ENCODE measurements at regions not wholly inside any gene's neighbourhood (a gene's known extent, or its start where the extent isn't known, plus 50 kb on each side); places are given as distances from the start of the nearest gene placed in this dataset.

DNA sequence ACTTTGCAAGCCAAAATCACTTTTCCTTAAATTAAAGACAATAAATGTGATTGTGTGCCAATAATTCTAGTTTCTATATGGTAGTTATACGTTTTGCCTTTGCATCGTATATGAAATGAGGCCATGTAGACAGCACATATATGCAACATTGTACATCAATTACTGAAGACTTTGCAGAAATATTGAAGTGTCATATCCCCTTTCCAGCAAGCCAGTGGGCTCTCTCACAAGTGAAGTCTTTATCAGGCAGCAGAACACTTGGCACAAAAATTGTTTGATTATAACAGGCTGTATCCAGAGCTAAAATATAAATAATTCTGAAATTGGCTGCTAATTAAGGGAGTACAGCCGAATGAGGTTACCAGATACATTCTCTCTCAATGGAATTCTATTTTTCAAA lies 588.6 kb upstream of the SEMA3D start:
- TF ChIP-seq ZC3H11A (IDR thresholded peaks at IDR 0.05) = no peak
- POLR2A ChIA-PET = no interaction called here
- Histone ChIP-seq H3K9me3 (no peaks in the 10 kb centered on the region), H3K27ac (no peak overlapping the region), H3K4me2 (no peak overlapping the region), H3K4me1 (no peaks in the 10 kb centered on the region), H3K4me3 (no peak overlapping the region)
- ATAC-seq (no peak), DNase-seq (ENCODE audit: low read depth in 1 of 2, low spot score in 1 of 2) (no peak), FAIRE-seq (no peak)
- WGBS (ENCODE audit: missing lambda C conversion rate) = 56% methylated on average over 3 of the region's 3 CpGs
- CTCF ChIA-PET = interaction anchor here (0.7 kb wide), 1 partner anchor 584 kb away, joined by 3 read pairs; no protein-coding TSS in a partner anchor

DNA sequence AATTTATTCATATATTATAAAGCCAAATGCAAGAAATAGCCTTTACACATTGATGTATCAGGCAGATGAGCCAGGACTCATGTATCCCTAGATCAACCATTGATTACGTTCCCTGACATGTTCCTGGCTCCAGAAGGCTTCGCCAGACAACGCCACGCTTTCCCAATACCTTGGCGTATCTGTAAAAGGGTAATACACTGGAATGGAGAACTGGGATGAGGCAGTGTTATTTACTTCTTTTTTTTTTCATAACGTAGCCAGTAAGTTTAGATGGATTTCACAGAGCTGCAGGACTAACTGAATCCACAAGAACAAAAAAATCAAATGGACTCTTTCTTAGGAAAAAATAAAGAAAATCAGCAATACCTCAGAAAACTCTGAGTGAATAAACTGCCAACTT lies 588.1 kb upstream of the SEMA3D start:
- no peaks in the 10 kb centered on the region for H3K4me1 ChIP-seq
- ChIA-PET CTCF (no interaction called here), POLR2A (no interaction called here)
- no peak overlapping the region for H3K4me3 ChIP-seq
- ATAC-seq (no peak), FAIRE-seq (no peak), DNase-seq (ENCODE audit: low read depth in 1 of 2, low spot score in 1 of 2) (no peak)
- WGBS (ENCODE audit: missing lambda C conversion rate) = 60% methylated on average over 6 of the region's 6 CpGs
- H3K9me3 ChIP-seq = no peaks in the 10 kb centered on the region
- no peak overlapping the region for H3K4me2 ChIP-seq
- no peak overlapping the region for H3K27ac ChIP-seq
- TF ChIP-seq KDM1A (IDR thresholded peaks at IDR 0.05; ENCODE audit: low read depth) (no peak), JUN (IDR thresholded peaks at IDR 0.05) (no peak), ZFP36 (IDR thresholded peaks at IDR 0.05; ENCODE audit: borderline replicate concordance, partially characterized antibody) (no peak), RCOR1 (IDR thresholded peaks at IDR 0.05; ENCODE audit: low read depth, low read length) (no peak)

DNA sequence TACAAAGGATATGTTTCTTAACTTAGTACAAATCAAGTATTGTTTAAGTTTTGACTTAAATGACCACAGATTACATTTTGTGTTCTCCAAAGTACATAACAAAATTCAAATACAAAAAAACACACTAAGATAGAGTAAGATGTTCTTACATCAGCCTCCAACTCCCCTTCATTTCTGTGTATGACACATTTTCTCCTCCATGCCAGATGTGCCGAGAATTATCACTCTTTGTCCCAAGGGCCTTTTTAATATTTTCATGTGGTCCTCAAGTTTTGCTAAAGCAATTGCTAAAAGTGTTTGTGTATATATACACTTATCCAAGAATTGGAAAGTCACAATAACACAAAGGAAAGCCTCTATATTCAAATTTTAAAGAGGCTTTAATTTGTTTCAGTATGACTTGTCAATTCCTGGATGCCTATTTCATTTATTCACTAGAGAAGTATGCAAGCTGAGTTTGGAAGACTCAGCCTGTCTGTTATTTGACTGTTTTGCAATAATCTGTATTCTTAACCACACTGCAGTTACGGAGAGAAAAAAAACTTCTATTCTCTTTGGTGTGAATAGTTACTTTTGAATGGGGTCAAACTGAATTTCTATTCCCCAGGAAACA lies 586.4 kb upstream of the SEMA3D start:
- Histone ChIP-seq H3K4me2 (no peak overlapping the region), H3K4me1 (no peaks in the 10 kb centered on the region), H3K4me3 (no peak overlapping the region), H3K27ac (no peak overlapping the region), H3K9me3 (no peaks in the 10 kb centered on the region)
- POLR2A ChIA-PET = no interaction called here
- CTCF ChIA-PET = interaction anchor here (0.9 kb wide), 1 partner anchor 19 kb away, joined by 3 read pairs; no protein-coding TSS in a partner anchor
- DNase-seq (ENCODE audit: low read depth in 1 of 2, low spot score in 1 of 2) (no peak), FAIRE-seq (no peak), ATAC-seq (no peak)
- no peak for TF ChIP-seq HOXB5 (CRISPR knock-in tag; IDR thresholded peaks at IDR 0.05)
- no peak for TF ChIP-seq CEBPB (IDR thresholded peaks at IDR 0.05)
- TF ChIP-seq EP300 (IDR thresholded peaks at IDR 0.05) = no peak
- 57% methylated on average over 2 of the region's 2 CpGs for WGBS (ENCODE audit: missing lambda C conversion rate)

DNA sequence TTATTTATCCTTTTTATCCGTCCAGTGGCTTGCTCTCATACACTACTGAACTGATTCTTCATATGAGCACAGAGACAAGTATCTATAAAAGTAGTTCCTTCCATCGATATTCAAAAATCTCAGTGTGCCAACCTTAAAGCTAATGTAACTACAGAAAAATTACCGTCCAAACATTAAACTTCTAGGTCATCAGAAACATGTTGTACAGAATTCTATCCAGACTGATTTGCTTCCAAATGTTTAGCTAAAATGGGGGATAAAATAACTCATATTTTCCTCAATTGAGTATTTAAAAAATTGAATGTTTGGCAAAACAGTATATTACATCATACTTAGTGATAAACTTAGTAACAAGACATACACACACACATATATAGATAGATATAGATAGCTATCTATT lies 584.7 kb upstream of the SEMA3D start:
- FAIRE-seq (no peak), DNase-seq (ENCODE audit: low read depth in 1 of 2, low spot score in 1 of 2) (no peak), ATAC-seq (no peak)
- ChIA-PET POLR2A (no interaction called here), CTCF (no interaction called here)
- TF ChIP-seq NFE2L2 (conservative IDR thresholded peaks at IDR 0.05; ENCODE audit: low read length) = no peak
- no peak for TF ChIP-seq ZNF302 (CRISPR knock-in tag; IDR thresholded peaks at IDR 0.05)
- TF ChIP-seq, protein P1, sequence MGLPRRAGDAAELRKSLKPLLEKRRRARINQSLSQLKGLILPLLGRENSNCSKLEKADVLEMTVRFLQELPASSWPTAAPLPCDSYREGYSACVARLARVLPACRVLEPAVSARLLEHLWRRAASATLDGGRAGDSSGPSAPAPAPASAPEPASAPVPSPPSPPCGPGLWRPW (IDR thresholded peaks at IDR 0.05) = no peak
- TF ChIP-seq POLR2AphosphoS2 (conservative IDR thresholded peaks at IDR 0.05; ENCODE audit: low read length) = no peak
- TF ChIP-seq RNF2 (IDR thresholded peaks at IDR 0.05; ENCODE audit: borderline replicate concordance, low read depth) = no peak
- TF ChIP-seq, protein P2, sequence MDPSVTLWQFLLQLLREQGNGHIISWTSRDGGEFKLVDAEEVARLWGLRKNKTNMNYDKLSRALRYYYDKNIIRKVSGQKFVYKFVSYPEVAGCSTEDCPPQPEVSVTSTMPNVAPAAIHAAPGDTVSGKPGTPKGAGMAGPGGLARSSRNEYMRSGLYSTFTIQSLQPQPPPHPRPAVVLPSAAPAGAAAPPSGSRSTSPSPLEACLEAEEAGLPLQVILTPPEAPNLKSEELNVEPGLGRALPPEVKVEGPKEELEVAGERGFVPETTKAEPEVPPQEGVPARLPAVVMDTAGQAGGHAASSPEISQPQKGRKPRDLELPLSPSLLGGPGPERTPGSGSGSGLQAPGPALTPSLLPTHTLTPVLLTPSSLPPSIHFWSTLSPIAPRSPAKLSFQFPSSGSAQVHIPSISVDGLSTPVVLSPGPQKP (IDR thresholded peaks at IDR 0.05; ENCODE audit: low read depth, low read length) = no peak
- TF ChIP-seq SMC3 (IDR thresholded peaks at IDR 0.05) = no peak
- TF ChIP-seq RFX5 (IDR thresholded peaks at IDR 0.05) = no peak
- TF ChIP-seq BHLHE40 (IDR thresholded peaks at IDR 0.05; ENCODE audit: low read depth, low read length) = no peak
- TF ChIP-seq EP300 (IDR thresholded peaks at IDR 0.05) = no peak
- TF ChIP-seq POLR2A (IDR thresholded peaks at IDR 0.05; ENCODE audit: low read length) = no peak
- no peak for TF ChIP-seq CBX2 (IDR thresholded peaks at IDR 0.05; ENCODE audit: borderline replicate concordance, low read depth)
- no peak for TF ChIP-seq ESRRA (IDR thresholded peaks at IDR 0.05; ENCODE audit: borderline replicate concordance, low read length)
- TF ChIP-seq FOSB (CRISPR knock-in tag; IDR thresholded peaks at IDR 0.05) = no peak
- no peak for TF ChIP-seq MAFK (IDR thresholded peaks at IDR 0.05; ENCODE audit: partially characterized antibody)
- TF ChIP-seq, protein P3, sequence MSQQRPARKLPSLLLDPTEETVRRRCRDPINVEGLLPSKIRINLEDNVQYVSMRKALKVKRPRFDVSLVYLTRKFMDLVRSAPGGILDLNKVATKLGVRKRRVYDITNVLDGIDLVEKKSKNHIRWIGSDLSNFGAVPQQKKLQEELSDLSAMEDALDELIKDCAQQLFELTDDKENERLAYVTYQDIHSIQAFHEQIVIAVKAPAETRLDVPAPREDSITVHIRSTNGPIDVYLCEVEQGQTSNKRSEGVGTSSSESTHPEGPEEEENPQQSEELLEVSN (IDR thresholded peaks at IDR 0.05; ENCODE audit: borderline replicate concordance, low read depth) = no peak
- TF ChIP-seq PHF8 (IDR thresholded peaks at IDR 0.05; ENCODE audit: borderline replicate concordance, low read depth) = no peak
- TF ChIP-seq, protein P4, sequence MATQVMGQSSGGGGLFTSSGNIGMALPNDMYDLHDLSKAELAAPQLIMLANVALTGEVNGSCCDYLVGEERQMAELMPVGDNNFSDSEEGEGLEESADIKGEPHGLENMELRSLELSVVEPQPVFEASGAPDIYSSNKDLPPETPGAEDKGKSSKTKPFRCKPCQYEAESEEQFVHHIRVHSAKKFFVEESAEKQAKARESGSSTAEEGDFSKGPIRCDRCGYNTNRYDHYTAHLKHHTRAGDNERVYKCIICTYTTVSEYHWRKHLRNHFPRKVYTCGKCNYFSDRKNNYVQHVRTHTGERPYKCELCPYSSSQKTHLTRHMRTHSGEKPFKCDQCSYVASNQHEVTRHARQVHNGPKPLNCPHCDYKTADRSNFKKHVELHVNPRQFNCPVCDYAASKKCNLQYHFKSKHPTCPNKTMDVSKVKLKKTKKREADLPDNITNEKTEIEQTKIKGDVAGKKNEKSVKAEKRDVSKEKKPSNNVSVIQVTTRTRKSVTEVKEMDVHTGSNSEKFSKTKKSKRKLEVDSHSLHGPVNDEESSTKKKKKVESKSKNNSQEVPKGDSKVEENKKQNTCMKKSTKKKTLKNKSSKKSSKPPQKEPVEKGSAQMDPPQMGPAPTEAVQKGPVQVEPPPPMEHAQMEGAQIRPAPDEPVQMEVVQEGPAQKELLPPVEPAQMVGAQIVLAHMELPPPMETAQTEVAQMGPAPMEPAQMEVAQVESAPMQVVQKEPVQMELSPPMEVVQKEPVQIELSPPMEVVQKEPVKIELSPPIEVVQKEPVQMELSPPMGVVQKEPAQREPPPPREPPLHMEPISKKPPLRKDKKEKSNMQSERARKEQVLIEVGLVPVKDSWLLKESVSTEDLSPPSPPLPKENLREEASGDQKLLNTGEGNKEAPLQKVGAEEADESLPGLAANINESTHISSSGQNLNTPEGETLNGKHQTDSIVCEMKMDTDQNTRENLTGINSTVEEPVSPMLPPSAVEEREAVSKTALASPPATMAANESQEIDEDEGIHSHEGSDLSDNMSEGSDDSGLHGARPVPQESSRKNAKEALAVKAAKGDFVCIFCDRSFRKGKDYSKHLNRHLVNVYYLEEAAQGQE (IDR thresholded peaks at IDR 0.05) = no peak
- no peaks in the 10 kb centered on the region for H3K9me3 ChIP-seq
- H3K4me2 ChIP-seq = no peak overlapping the region
- 60% methylated on average over 3 of the region's 3 CpGs for WGBS (ENCODE audit: missing lambda C conversion rate)
- no peak overlapping the region for H3K4me3 ChIP-seq
- no peak overlapping the region for H3K27ac ChIP-seq
- no peaks in the 10 kb centered on the region for H3K4me1 ChIP-seq

Measured in A549 (cell line).